SK-N-MC (cell line): ENCODE measurements at regions not wholly inside any gene's neighbourhood (a gene's known extent, or its start where the extent isn't known, plus 50 kb on each side); places are given as distances from the start of the nearest gene placed in this dataset.

Experiments used
- EZH2 ChIP-seq: fragments of 200-600 bp; sonication (generic); IDR thresholded peaks from one replicate; pipeline ENCODE4 v1.6.1; 2017; ENCODE audit warnings: antibody characterized with exemption
- FOXP2 ChIP-seq: optimal IDR thresholded peaks from 2 replicates; pipeline ENCODE3; 2011; ENCODE audit warnings: mild to moderate bottlenecking, moderate library complexity; ENCODE audit not compliant: insufficient read depth; ENCODE audit errors: extremely low read length, control extremely low read depth
- POLR2AphosphoS5 ChIP-seq: IDR thresholded peaks from 2 replicates; pipeline ENCODE4 v1.6.1; 2012; ENCODE audit warnings: mild to moderate bottlenecking, low read depth, low read length, borderline replicate concordance

DNA sequence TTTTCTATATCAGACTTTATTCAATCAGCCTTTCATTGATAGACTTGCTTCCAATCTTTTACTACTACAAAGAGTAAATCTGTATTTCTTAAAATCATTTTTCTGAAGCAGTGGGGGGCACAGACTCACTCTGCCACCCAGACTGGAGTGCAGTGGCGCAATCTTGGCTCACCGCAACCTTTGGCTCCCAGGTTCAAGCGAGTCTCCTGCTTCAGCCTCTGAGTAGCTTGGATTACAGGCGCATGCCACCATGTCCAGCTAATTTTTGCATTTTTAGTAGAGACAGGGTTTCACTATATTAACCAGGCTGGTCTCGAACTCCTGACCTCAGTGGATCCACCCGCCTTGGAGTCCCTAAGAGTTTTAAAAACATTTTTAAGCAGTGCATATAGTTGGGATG lies 270.6 kb upstream of the REG3G start:
- TF ChIP-seq EZH2, result no peak
- no peak for TF ChIP-seq POLR2AphosphoS5
- no peak for TF ChIP-seq FOXP2
